ENCODE measurements at regions not wholly inside any gene's neighbourhood (a gene's known extent, or its start where the extent isn't known, plus 50 kb on each side); places are given as distances from the start of the nearest gene placed in this dataset.

- TF ChIP-seq CTCF (IDR thresholded peaks at IDR 0.05) (no peak), POLR2A (IDR thresholded peaks at IDR 0.05) (no peak)
Measured at GRCh38 chr7:25311346-25311745, 83.1 kb upstream of the NPVF start.
